HG03064 (cell line): ENCODE measurements at regions not wholly inside any gene's neighbourhood (a gene's known extent, or its start where the extent isn't known, plus 50 kb on each side); places are given as distances from the start of the nearest gene placed in this dataset.
A peak's percentile ranks its signal among the peaks of the same experiment; 100 is the strongest.
"Not testable (repeated sequence)": the region's sequence is repeated elsewhere in the genome, so short reads cannot be mapped to it uniquely, and the experiment has no call there.

ENCODE experiments used
- ATAC-seq: cut with Tn5 transposase; IDR thresholded peaks from one replicate; pipeline ENCODE4 v1.9.1; 2021; ENCODE audit warnings: low read depth; ENCODE audit not compliant: unreplicated experiment

DNA sequence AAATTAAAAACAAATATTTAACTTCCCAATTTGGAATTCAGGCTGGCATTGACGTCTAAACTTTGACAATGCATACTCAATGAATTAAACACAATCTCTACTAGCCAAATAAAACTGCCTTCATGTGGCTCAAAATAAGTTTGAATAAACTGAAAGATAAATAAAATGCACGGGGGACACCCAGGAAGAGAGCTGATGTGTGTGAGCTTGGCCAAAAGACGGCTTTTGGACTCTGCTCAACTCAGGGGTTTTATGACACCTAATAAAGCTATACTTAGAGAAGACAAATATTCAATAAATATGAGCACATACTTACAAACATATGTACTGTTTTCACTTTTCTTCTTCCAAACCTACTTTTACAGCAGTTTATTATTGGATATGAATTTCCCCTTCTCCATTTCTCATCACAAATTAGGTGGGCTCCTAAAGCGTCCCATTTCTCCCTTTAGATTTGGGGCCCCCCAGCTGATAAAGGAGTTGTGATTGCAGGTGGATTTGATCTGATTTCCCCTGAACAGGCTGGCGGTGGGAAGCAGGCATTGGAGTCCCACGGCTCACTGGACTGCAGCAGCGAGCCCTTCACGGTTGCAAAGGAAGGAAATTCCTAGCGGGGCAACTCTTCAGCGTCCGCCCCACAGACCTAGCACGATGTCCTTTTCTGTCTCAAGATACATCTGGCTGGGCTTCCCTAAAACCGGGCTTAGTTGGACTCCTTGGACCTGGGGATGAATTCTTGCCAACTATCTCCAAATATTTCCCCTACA lies 79.6 kb downstream of the INSIG1 start:
- ATAC-seq: no peak

DNA sequence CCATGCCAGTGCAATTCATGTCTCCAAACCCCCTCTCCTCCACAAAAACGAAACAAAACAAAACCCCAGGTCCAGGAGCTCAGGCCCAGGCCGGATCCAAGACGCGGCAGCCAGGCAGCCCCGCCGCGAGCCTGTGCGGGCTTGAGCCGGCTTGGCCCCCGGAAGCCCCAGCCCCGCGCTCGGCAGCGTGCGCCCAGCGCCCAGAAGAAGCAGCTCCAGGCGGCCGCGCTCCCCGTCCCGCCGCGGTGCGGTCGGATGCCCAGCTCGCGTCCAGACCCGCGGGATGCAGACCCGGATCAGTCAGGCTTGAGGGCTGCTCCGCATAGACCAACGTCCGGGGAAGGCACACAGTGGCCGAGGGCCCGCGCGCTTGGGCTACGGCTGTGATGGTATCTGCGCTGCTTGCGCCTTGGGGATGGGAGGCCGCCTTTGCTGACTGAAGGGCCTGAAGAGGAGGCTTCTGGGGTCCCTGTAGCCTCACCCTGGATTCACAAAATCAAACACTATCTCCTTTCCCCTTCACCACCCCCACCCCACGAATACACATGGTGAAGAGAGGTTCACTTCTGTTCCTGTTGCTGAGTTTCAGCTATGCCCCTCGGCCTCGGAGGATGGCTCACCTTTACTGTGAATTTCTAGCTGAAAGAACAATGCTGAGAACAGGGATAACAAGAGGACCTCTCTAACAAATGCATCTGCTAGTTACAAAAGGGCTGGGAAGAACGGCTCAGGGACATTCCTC lies 79.9 kb upstream of the EN2 start:
- ATAC-seq: no peak

- ATAC-seq: no peak
Measured at GRCh38 chr7:155378580-155378934, 79.4 kb upstream of the EN2 start.

DNA sequence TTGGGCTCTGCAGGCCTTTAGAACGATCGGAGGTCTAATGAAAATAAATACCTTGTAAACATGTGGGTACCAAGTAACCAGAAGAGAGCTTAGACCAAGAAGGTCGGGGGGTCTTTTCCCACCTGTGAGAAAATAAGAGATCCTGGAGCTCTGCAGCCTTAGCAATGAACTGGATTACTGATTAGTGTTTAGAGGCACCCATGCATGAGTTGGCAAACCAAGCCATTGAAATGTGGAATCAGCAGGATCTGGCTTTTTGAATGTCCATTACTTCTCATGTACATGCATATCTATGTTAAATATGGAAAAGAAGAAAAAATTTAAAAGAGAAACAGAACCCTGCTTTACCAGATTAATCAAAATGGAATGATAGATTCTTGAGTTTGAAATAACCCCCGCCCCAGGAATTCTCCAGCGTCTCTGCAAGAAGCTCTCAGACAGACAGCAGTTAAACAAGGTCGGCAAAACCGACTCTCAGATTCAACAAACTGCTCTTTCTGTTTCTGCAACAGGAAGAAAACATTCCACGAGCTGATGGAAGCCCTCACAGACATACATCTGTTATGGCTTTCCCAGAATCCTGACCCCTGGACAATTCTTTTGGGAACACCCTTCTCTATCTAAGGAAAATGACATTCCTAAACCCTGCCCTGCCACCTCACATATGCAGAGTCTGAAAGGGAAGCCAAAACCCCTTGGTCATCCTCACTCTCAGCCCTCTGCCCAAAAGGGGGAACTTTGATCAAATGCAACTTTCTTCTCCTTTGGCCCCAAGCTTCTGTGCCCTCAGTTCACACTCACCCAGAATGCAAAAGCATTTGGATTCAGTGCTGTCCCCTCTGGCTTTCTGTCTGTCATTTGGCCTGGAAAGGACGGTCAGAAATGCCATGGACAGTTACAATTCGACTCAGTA lies 78.7 kb upstream of the EN2 start:
- no peak for ATAC-seq

DNA sequence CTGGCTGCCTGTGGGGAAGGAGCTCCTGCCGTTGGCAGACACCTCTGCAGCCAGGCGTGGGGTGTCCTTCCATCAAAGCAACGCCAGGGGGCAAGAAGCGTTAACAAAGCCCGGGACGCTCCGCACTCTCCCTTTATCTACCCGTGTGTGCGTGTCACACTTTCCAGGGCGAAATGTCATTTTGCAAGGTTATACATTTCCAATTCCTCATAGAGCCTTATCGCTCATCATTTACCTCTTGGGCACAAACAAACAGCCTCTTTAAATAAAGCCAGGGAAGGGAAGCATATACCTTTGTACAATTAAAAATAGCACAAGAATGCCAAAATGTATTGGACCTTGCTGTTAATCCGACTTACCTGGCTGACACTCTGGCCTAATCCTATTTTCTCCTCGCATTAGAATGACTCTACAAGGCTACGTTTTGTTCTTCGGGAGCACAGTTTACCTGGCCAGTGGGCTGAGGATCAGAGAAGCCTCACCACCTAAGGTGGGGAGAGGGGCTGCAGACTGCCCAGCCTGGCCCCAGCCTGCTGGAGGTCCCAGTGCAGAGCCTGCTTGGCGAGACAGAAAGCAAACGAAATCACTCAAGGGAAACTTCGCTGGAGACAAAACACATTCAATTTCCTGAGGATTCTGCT lies 77.6 kb upstream of the EN2 start:
- peak; percentile 82 for ATAC-seq

- ATAC-seq: no peak
Measured at GRCh38 chr7:155380976-155381851, 76.7 kb upstream of the EN2 start.

DNA sequence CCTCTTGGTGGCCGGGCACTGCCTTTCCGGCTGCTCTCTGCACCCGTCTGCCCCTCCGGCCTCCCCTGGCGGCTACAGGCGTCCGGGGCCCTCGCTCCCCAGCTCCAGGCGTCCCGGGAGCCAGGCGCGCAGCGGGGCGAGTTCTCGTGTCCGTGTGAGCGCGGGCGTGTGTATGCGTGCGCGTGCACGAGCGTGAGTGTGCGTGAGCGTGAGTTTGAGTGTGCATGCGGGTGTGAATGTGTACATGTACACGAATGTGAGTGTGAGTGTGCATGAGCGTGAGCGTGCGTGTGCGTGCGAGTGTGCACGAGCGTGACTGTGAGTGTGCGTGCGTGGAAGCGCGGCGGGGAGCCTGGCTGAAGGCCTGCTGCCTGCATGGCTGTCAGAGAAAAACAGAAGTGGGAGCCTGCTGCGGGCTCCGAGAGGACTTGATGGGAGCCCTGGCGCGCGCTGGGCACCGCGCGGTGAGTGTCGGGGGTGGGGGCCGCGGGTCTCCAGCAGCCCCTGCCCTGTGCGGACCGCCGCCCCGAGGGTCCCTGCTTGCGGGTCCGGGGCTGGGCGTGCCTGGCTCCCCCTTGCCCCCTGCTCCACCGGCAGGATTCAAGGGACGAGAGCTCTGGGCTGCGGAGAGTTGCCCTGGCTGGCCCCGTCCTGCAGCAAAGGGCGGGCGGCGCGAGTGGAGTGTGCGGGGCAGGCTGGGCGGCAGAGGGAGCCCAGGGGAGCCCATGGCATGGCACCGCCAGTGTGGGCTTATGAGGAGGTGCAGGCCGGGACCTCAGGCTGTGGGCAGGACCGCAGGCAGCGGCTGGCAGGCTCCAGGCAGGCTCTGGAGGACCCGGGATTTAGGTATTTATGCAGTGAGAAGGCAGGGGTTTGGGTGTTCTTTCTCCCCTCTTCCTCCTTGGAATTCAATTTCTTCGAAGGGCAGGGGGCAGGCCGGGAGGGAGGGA lies 75.8 kb upstream of the EN2 start:
- no peak for ATAC-seq

DNA sequence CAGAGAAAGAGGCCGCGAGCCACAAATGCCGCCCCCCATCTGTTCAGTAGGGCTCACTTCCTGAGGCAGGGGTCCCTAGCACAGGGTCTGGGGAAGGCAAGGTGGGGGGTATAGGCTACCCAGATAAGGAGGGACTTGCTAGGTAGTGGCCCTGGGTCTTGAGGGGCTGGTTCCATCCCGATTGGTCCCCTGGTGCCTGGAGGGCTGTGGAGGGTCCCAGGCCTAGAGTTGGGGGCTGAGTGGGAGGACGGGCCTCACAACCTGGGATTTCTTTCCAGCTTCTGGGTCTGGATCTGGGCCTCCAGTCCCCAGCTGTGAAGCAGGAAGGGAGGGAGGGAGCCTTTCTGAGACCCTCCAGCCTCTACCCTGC lies 75.1 kb upstream of the EN2 start:
- no peak for ATAC-seq

DNA sequence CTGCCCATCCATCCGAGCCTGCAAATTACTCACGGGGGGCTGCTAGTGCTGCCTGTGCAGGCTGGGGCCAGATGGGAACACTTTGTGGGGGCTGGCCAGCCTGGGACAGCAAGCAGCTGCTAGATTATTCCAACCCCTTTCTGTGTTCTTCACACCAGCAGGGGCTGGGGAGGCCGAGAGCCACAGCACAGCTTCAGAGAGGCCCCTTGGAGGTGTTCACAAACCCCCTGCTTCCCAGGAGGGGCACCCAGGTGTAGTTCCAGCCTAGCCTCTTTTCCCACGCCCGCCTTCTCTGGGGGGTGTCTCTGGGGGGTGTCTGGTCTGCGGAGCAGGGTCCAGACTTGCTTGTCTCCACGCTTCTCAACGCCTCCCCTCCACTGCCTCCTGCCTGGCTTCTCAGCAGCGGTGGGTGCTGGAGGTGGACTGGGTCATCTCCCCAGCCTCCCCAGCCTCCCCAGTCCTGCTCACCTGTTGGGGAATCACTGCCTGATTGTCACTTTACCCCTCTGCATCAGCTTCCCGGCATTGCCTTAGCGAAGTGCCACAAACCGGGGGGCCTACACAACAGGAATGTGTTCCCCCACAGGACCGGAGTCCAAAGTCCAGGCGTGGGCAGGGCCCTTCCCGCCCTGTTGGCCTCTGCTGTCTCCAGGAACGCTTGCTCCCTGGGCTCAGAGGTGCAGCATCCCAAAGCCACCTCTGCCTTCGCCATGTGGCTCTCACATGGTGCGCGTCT lies 74.0 kb upstream of the EN2 start:
- no peak for ATAC-seq

DNA sequence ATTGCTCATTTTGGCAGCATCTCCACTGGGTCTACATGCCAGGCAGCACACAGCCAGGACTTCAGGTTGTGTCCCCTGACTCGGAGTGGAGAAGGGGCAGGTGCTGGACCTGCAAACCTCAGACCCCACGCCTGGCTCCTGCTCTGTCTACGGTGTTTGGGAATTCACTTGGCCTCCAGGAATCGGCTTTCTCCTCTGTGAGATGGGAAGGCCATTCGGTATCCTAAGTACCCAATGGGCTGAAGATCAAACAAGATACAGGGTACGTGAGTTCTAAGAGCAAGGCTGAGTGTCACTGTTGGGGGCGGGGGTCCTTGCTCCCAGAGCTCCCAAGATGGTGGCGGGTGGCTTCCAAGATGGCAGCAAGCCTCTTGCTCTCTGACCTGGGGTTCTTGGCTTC lies 73.2 kb upstream of the EN2 start:
- no peak for ATAC-seq

- not testable (repeated sequence) for ATAC-seq
Measured at GRCh38 chr7:155385182-155385581, 72.7 kb upstream of the EN2 start.

DNA sequence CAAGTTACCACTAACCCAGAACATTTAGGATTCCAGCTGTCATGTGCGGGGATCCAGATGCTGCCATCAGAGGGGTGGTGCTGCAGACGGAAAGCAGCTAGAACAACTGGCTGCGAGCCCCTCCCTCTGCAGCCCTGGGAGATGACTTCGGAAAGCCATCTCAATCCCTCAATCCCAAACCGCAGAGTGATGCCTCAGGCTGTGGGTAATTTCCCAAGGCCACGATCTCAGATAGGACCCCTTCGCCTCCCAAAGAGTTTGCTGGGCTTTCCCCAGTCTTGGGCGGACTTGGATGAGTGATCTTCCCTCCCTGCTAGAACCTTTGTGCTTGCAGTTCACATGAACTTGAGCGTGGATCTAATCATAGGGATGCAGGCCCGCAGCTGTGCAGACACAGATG lies 71.3 kb upstream of the EN2 start:
- no peak for ATAC-seq

DNA sequence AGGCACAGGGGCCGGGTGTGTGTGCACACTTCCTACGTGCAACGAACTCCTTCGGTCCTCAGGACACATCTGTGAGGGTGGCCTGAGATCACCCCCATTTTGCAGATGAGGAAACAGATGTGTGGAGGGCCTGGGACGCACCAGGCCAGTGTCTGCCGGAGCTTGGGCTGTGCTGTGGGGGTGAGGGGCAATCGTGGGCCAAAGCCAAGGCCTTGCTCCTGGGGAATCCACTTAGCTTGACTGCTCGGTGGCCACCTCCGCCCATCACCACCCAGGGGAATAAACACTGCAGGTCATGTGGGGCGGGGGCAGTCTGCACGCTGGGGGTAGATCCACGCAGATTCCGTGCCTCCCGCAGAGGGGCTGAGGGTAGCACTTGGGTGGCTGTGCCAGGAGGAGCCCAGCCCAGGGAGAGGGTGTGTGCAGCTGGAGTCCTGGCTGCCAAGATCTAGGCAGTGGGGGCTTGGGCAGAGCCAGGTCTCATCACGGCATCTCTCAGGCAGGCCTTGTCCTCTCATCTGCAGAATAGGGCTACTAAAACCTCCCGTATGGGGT lies 70.8 kb upstream of the EN2 start:
- ATAC-seq: no peak

DNA sequence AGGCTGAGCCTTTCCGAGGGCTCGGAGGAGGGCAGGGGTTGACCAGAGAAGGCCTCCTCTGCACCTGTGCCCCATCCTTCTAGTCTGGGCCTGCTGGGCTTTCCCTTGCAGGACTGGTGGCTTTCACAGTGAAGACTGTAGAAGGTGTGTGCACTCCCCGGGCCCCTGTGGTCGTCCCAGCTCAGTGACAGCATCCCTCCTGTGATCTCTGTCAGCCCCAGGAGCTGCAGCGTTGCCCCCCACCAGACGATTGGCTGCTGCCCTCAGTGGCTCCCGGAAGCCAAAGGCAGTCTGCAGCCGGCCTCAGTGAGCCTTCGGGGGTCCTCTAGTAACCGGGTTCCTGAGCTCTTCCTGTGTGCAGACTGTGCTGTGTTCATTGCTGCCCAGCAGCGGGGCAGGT lies 69.4 kb upstream of the EN2 start:
- ATAC-seq: no peak

DNA sequence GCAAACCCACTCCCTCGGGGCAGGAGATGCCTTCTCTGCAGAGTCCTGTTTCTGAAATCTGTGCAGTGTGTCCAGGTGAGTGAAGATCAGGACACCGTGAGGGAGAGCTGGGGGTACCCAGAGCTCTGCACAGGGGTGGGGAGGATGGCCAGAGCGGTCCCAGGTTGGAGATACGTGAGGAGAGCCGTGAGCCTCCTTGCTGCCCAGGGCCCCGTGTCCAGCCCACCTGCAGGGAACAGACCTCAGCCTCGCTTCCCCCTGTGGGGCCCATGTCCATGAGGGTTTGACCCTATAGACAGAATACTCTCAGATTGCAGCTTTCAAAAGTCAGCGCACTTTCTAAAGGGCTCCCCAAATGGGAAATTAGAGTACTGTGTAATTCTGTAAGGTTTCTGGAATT lies 66.5 kb upstream of the EN2 start:
- ATAC-seq: no peak

DNA sequence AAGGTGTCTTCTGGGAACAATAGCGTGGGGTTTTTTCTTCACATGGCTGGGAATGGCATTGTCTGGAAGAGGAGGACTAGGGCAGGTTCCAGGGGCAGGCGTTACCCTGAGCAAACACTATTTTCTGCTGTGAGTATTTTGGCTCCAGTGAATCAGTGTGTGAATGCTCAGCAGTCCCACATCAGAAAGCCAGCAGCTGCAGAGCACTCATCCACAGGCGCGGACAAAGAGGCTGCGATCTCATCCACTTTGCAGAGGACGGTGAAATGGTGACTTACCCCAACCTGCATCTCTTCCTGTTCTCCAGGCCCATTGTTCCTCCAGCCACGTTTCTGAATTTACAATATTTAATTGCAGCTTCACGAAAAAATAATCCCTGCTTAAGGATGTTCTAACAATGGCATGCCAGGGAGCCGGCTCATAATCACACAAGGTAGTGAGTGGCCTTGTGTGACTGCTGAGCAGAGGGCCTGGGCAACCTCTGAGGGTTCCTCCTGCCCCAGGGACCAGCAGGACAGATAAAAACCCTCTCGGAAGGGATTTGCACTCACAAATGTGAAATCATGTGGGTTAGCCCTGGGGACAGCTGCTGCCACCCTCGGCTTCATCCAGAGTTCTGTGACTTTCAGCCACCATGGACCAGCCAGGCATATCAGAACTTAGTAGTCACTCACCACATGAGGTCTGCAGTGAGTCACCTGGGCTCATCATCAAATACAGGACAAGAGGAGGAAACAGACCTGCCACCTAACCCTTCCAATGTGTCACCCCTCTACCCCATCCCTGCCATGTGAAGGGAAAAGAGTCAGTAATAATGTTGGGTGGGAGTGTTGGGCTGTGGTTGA lies 65.0 kb upstream of the EN2 start:
- no peak for ATAC-seq

- ATAC-seq: no peak
Measured at GRCh38 chr7:155394413-155394812, 63.5 kb upstream of the EN2 start.
